ENCODE measurements at regions not wholly inside any gene's neighbourhood (a gene's known extent, or its start where the extent isn't known, plus 50 kb on each side); places are given as distances from the start of the nearest gene placed in this dataset.
"Not testable (repeated sequence)": the region's sequence is repeated elsewhere in the genome, so short reads cannot be mapped to it uniquely, and the experiment has no call there.

DNA sequence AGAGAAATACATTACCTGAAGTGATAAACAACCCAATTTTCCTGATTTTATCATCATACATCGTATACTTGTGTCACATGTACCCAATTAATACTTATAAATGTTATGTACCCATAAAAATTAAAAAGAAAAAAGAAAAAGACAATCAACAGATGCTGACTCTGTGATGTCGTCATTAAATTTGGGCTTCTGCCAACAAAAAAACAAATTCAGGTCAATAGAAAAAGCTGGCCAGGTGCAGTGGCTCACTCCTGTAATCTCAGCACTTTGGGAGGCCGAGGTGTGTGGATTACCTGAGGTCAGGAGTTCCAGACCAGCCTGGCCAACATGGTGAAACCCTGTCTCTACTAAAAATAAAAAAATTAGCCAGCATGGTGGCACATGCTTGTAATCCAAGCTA lies 174.4 kb downstream of the ZIC4 start:
- DNase-seq: not testable (repeated sequence)

DNA sequence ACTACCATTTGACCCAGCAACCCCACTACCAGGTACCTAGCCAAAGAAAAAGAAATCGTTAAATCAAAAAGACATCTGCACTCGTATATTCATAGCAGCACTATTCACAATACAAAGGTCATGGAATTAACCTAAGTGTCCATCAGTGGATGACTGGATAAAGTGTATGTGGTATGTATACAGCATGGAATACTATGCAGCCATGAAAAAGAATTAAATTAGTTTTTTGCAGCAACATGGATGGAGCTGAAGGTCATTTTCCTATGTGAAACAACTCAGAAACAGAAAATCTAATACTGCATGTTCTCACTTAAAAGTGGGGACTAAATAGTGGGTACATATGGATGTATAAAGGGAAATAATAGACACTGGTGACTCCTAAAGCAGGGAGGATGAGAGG lies 175.2 kb downstream of the ZIC4 start:
- no peak for DNase-seq

DNA sequence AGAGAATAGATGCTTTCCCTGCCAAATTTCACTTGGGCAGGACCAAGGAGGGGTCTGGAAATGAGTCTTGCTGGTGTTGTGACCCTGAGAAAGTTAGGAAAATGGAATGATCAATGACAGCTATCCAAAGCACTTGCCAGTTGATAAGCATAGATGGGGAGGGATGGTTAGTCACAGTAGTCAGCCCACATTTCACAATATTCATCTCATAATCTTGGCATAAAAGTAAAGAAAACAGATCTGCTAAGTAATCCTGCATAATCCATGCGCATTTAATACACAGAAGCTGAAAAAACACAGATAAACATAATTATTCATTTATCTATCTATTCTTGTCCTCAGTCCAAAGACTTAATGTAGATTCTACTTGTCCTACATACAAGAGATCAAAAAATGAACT lies 184.1 kb downstream of the ZIC4 start:
- DNase-seq: no peak

GRCh38 chr3:147218965-147219364 lies 187.4 kb downstream of the ZIC4 start:
- DNase-seq: no peak

DNA sequence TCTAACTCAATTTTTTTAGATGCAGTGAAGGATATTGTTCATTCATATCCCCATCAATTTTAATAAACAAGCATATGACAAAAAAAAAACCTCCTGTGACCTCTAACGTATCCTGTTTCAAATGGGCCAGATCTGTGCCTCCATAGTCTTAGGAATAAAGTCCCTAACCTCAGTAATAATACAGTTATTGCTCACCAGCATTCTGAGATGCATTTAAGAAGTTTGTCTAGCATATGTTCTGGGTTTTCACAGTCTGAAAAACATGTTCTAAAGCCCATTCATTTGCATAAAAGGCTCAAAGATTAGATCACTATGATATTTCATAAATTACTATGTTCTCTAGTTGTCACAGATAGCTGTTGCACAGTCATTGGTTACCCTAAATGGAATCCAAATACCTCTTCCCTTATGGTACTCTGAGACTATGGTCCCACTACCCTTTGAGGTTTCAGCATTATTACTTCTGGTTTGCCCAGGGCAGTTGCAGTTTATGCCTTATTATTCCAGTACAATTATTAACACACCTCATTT lies 190.1 kb downstream of the ZIC4 start:
- DNase-seq: no peak

- DNase-seq: no peak
These were observed 190.7 kb downstream of the ZIC4 start for GRCh38 chr3:147215660-147216059.

DNA sequence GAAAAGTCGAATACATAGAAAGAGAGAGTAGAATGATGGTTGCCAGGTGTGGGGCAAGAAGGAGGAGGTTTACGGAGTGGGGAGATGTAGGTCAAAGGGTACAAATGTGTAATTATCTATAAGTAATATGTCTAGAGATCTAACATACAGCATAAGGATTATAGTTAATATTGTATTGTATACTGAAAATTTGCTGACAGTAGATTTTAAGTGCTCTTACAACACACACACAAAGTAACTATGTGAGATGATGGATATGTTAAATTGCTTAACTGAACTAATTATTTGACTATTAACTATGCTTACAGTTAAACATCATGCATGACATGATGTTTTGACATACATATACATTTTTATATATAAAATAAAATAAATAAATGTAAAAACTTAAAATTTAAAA lies 192.7 kb downstream of the ZIC4 start:
- DNase-seq: no peak

- DNase-seq: no peak
These were observed 195.7 kb downstream of the ZIC4 start for GRCh38 chr3:147210676-147211075.

- DNase-seq: no peak
These were observed 205.3 kb downstream of the ZIC4 start for GRCh38 chr3:147201086-147201485.

- no peak for DNase-seq
These were observed 205.8 kb downstream of the ZIC4 start for GRCh38 chr3:147200545-147200944.

DNA sequence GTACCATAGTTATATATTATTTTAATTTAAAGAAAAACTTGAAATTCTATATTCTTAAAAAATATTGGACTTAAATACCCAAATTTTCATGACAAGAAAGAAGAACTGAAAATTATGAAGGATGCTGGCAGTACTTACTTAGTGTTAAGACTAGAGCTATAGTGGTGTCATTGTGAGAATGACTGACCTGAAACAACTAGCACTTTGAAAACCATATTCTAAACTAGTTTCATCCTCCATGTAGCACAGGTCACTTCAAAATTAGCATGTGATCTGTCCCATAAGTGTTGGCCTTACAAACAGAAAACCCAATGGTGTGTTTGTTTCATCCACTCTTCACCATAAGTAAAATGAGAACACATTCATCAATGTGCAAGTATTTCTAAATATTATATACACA lies 208.6 kb downstream of the ZIC4 start:
- DNase-seq: no peak

- no peak for DNase-seq
These were observed 210.5 kb downstream of the ZIC4 start for GRCh38 chr3:147195887-147196286.

GRCh38 chr3:147191795-147192385 lies 214.5 kb downstream of the ZIC4 start:
- DNase-seq: peak; percentile 0

DNA sequence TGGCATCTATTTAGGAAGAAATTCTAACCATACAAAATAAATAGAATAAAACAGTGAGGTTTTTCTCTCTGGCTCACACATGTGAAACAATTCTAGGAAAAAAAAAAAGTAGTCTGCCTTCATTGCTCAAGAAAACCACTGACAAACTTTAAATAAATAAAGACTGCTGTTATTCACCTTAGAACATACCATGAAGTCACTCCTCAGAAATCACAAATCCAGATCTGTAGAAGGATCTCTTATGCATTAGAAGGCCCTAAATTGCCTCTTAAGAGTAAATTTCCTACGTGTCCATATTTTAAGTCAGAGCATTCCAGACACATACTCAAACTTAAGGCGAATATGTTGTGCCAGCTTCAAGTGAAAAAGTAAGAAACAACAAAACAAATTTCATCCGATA lies 217.3 kb downstream of the ZIC4 start:
- DNase-seq: no peak

- DNase-seq: no peak
These were observed 218.7 kb downstream of the ZIC4 start for GRCh38 chr3:147187687-147188086.

- DNase-seq: no peak
These were observed 220.6 kb downstream of the ZIC4 start for GRCh38 chr3:147185781-147186180.

GRCh38 chr3:147184794-147185193 lies 221.5 kb downstream of the ZIC4 start:
- DNase-seq: no peak

GRCh38 chr3:147173257-147173656 lies 233.1 kb downstream of the ZIC4 start:
- DNase-seq: no peak

- DNase-seq: no peak
These were observed 243.6 kb downstream of the ZIC4 start for GRCh38 chr3:147162743-147163142.

DNA sequence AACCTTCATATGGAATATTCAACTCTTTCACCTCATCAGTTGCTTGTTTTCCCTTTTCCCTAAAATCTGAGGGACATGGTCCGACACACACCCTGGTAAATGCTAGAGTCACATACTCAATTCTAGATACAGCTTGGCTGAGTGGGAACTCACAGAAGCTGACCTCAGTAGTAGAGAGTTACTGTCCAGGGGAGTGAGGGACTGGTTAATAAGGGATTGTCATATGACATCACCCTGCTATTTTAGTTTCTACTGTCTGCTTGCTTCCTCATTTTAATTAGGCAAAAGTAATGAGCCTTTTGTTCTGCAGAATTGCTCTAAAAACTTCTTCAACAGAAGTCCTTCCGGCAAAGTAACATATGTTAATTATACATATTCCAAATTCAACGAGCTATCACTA lies 244.5 kb downstream of the ZIC4 start:
- DNase-seq: no peak

DNA sequence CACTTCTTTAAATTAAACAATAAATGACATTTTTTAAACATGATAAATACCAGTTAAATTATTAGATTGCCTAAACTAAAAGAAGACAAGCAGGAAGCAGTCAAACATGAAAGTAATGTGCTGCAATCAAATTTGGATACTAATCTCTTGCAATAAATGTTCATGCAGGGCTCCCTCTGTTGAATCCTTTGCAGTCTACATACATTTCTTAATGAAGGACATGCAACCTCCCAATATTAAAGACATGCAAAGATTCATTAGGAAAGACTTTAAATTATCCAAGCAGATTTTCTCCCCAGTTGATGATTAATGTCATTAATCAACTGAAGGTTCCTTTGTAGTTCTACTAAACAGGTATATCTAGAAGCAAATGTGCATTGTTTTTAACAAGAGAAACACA lies 245.4 kb downstream of the ZIC4 start:
- no peak for DNase-seq

GRCh38 chr3:147159141-147159540 lies 247.2 kb downstream of the ZIC4 start:
- DNase-seq: no peak

DNA sequence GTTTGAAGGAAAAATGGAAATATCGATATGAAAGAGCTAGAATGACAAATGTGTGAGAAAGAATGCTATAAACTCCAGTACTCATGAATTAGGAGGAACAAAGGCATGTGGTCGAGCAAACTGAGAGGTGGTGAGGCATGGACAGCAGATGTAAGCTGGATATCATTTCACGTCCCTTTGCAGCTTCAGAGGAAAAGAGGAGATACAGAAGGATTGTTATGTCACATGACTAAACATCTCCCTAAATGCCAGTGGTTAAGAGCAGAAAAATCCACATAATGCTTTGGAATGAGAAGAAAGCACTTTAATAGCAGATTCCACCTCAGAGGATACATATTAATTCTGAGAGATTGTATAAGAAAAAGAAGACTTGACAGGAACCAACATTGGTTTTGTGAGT lies 248.7 kb downstream of the ZIC4 start:
- no peak for DNase-seq

- not testable (repeated sequence) for DNase-seq
These were observed 251.4 kb downstream of the ZIC4 start for GRCh38 chr3:147154988-147155387.

GRCh38 chr3:147153830-147154539 lies 252.4 kb downstream of the ZIC4 start:
- no peak for DNase-seq
